ENCODE measurements at regions not wholly inside any gene's neighbourhood (a gene's known extent, or its start where the extent isn't known, plus 50 kb on each side); places are given as distances from the start of the nearest gene placed in this dataset.

DNA sequence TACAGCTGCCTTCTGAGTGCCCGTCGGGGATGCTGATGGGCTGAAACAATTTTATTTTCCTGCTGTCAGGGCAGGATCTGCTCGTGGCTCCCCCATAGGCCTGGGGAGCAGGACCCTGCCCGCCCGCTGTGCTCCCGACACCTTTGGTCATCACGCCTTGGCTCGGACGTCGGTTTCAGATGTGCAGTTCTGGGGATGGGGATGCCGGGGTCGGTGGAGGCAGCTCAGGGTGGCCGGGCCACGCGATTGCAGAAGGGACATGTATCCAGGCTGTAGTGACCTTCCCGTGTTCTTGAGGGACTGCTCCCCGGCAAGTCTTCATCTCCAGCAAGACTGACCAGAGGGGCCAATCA, 1150.5 kb downstream of the BRD1 start:
- TF ChIP-seq EZH2phosphoT487 (IDR thresholded peaks at IDR 0.05; ENCODE audit: borderline replicate concordance, low read length) (no peak), EZH2 (IDR thresholded peaks at IDR 0.05; ENCODE audit: low read length, unreplicated experiment) (no peak)
- TF ChIP-seq, protein P1, sequence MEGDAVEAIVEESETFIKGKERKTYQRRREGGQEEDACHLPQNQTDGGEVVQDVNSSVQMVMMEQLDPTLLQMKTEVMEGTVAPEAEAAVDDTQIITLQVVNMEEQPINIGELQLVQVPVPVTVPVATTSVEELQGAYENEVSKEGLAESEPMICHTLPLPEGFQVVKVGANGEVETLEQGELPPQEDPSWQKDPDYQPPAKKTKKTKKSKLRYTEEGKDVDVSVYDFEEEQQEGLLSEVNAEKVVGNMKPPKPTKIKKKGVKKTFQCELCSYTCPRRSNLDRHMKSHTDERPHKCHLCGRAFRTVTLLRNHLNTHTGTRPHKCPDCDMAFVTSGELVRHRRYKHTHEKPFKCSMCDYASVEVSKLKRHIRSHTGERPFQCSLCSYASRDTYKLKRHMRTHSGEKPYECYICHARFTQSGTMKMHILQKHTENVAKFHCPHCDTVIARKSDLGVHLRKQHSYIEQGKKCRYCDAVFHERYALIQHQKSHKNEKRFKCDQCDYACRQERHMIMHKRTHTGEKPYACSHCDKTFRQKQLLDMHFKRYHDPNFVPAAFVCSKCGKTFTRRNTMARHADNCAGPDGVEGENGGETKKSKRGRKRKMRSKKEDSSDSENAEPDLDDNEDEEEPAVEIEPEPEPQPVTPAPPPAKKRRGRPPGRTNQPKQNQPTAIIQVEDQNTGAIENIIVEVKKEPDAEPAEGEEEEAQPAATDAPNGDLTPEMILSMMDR (conservative IDR thresholded peaks at IDR 0.05; ENCODE audit: low read depth, low read length) = no peak
- no peak overlapping the region for H3K27ac ChIP-seq (ENCODE audit: low read length)
- no peaks in the 10 kb centered on the region for H3K36me3 ChIP-seq (ENCODE audit: low read depth, low read length)
- DNase-seq = no peak
- no peaks in the 10 kb centered on the region for H3K79me2 ChIP-seq (ENCODE audit: low read length)
- H2AFZ ChIP-seq (ENCODE audit: low read length) = no peak overlapping the region
- CTCF ChIA-PET = no interaction called here
- no peaks in the 10 kb centered on the region for H3K27me3 ChIP-seq (ENCODE audit: low read length)
- BruUV-seq (replicated peaks) = no TSS peak
- no peaks in the 10 kb centered on the region for H3K4me1 ChIP-seq (ENCODE audit: insufficient read depth, low read length)
- no peak overlapping the region for H3K4me3 ChIP-seq (ENCODE audit: low read length)
- H3K9ac ChIP-seq (ENCODE audit: low read length) = no peak overlapping the region
- H3K9me3 ChIP-seq (ENCODE audit: low read length) = no peaks in the 10 kb centered on the region
- no peaks in the 10 kb centered on the region for H4K20me1 ChIP-seq (ENCODE audit: low read length)
- H3K4me2 ChIP-seq (ENCODE audit: low read length) = no peak overlapping the region
- H3F3A ChIP-seq (ENCODE audit: low read length, unreplicated experiment) = no peaks in the 10 kb centered on the region
- intact Hi-C loops (cut with micrococcal nuclease) = no loop called here
- no peak for ATAC-seq
- POLR2A ChIA-PET (ENCODE audit: unreplicated experiment) = no interaction called here
- H3K9me2 ChIP-seq (replicated peaks; ENCODE audit: low read length) = no peaks in the 10 kb centered on the region

DNA sequence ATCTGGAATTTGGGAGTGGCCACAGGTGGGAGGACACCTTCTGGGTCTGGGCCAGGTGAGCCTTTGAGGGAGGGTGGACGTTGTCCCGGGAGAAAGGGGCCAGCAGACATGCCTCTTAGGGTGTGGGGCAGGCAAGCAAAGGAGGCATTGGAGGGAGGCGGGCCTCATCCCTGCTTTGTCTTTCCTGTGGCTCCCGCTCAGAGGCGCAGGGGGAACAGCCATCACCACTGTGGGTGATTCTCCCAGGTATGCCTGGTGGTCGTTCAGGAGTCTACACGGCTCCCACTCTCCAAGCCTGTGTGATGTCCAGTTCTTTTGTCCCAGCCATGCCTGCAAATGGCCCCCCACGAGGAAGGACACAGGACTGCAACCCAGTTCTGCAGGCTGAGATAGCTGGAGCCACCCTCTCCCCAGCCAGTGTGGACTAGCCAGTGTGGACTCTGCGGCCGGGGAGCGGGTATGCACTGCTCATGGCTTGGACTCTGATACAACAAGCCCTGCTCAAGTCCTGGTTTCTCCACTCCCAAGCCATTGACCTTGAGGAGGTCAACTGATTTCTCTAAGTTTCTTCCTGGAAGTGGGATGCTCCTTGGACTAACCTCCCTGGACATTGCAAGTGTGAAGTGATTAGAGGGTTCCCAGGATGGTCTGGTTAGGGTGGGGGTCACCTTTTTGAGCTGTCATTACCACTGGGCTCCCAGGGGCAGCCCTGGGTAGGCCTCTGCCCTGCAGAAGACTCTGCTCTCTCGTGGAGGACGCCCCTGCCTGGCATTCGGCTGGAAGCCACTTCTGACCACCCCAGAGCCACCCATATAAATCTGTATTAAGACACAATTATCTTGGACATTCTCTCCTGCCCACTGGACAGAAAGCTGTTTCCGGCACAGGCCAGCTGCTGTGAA, 1151.2 kb downstream of the BRD1 start:
- Histone ChIP-seq H3K4me1 (ENCODE audit: insufficient read depth, low read length) (no peaks in the 10 kb centered on the region), H3K79me2 (ENCODE audit: low read length) (no peaks in the 10 kb centered on the region), H4K20me1 (ENCODE audit: low read length) (no peaks in the 10 kb centered on the region), H3K4me2 (ENCODE audit: low read length) (no peak overlapping the region), H3K36me3 (ENCODE audit: low read depth, low read length) (no peaks in the 10 kb centered on the region), H3K27me3 (ENCODE audit: low read length) (no peaks in the 10 kb centered on the region), H3K9me3 (ENCODE audit: low read length) (no peaks in the 10 kb centered on the region), H3K4me3 (ENCODE audit: low read length) (no peak overlapping the region), H2AFZ (ENCODE audit: low read length) (no peak overlapping the region), H3K9ac (ENCODE audit: low read length) (no peak overlapping the region), H3K9me2 (replicated peaks; ENCODE audit: low read length) (no peaks in the 10 kb centered on the region), H3F3A (ENCODE audit: low read length, unreplicated experiment) (no peaks in the 10 kb centered on the region), H3K27ac (ENCODE audit: low read length) (no peak overlapping the region)
- CTCF ChIA-PET = no interaction called here
- intact Hi-C loops (cut with micrococcal nuclease) = no loop called here
- TF ChIP-seq EZH2phosphoT487 (IDR thresholded peaks at IDR 0.05; ENCODE audit: borderline replicate concordance, low read length) (no peak), EZH2 (IDR thresholded peaks at IDR 0.05; ENCODE audit: low read length, unreplicated experiment) (no peak)
- TF ChIP-seq, protein P1 (conservative IDR thresholded peaks at IDR 0.05; ENCODE audit: low read depth, low read length) = no peak
- POLR2A ChIA-PET (ENCODE audit: unreplicated experiment) = no interaction called here
- DNase-seq (no peak), ATAC-seq (no peak)
- no TSS peak for BruUV-seq (replicated peaks)

DNA sequence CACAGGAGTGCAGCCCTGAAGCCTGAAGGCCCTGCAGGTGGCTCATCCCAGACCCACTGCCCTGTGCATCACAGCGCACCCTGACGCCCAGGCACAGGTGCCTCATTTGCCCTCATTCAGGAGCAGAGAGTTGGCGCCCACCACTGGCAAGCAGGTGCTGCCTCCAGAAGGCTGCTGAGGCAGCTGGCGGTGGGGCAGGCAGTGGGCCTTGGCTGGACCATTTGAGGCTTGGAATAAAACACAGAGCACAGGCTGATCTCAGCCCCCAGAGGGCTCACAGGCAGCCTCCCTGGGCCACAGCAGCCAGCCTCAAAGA, 1151.9 kb downstream of the BRD1 start:
- intact Hi-C loops (cut with micrococcal nuclease) = no loop called here
- BruUV-seq (replicated peaks) = no TSS peak
- DNase-seq (no peak), ATAC-seq (no peak)
- Histone ChIP-seq H3F3A (ENCODE audit: low read length, unreplicated experiment) (no peaks in the 10 kb centered on the region), H3K79me2 (ENCODE audit: low read length) (no peaks in the 10 kb centered on the region), H3K27ac (ENCODE audit: low read length) (no peak overlapping the region), H3K4me3 (ENCODE audit: low read length) (no peak overlapping the region), H4K20me1 (ENCODE audit: low read length) (no peaks in the 10 kb centered on the region), H3K36me3 (ENCODE audit: low read depth, low read length) (no peaks in the 10 kb centered on the region), H3K4me2 (ENCODE audit: low read length) (no peak overlapping the region), H3K4me1 (ENCODE audit: insufficient read depth, low read length) (no peaks in the 10 kb centered on the region), H3K9ac (ENCODE audit: low read length) (no peak overlapping the region), H3K9me2 (replicated peaks; ENCODE audit: low read length) (no peaks in the 10 kb centered on the region), H2AFZ (ENCODE audit: low read length) (no peak overlapping the region), H3K27me3 (ENCODE audit: low read length) (no peaks in the 10 kb centered on the region), H3K9me3 (ENCODE audit: low read length) (no peaks in the 10 kb centered on the region)
- ChIA-PET POLR2A (ENCODE audit: unreplicated experiment) (no interaction called here), CTCF (no interaction called here)
- TF ChIP-seq, protein P1 (conservative IDR thresholded peaks at IDR 0.05; ENCODE audit: low read depth, low read length) = no peak
- TF ChIP-seq EZH2phosphoT487 (IDR thresholded peaks at IDR 0.05; ENCODE audit: borderline replicate concordance, low read length) = no peak
- no peak for TF ChIP-seq EZH2 (IDR thresholded peaks at IDR 0.05; ENCODE audit: low read length, unreplicated experiment)

Measured in PC-3 (cell line).